ENCODE measurements at regions not wholly inside any gene's neighbourhood (a gene's known extent, or its start where the extent isn't known, plus 50 kb on each side); places are given as distances from the start of the nearest gene placed in this dataset.

DNA sequence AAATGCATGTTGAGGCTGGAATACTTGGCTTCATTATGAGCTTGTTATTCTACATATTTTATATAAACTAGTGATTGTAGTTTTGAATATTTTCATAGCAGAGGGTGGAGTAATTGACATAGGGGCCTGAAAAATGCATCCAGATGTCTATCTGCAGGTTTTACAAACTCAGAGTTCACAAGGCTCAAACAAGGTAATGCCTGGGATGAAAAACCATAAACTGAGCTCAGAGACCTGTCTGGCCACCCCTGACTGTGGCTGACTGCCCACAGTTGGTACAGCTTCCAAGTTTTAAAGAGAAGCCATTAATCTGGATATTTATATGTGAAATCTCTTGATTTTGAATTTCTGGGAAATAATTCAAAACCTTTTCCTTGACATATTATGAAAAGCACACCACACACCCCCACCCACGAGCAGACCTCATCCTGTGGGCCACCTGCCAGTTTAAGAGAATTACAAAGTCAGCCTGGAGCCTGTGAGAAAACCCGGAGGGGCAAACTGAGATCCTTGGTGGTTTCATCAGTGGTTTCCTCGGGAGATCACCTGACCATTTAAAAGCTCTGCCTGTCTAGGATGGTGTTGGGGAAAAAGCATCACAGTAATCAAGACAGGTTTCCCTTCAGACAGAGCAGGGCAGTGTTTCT lies 230.1 kb downstream of the SAMD5 start:
- no peak overlapping the region for H3K9ac ChIP-seq (ENCODE audit: low read depth, low read length)
- peaks cover 12% of the 10 kb centered on the region; the same call in 1 of the 2 replicates for H3K4me1 ChIP-seq (ENCODE audit: control insufficient read depth, insufficient read depth, low read length)
- no peaks in the 10 kb centered on the region for H3K9me3 ChIP-seq (ENCODE audit: control insufficient read depth, insufficient read depth, low read length)
- H3K27ac ChIP-seq (ENCODE audit: low read depth, low read length), result no peak overlapping the region
- no peaks in the 10 kb centered on the region for H3K27me3 ChIP-seq (ENCODE audit: control insufficient read depth, insufficient read depth, low read length)
- no peak overlapping the region for H3K4me3 ChIP-seq (ENCODE audit: low read depth, low read length)
- no peaks in the 10 kb centered on the region for H3K36me3 ChIP-seq (ENCODE audit: control insufficient read depth, insufficient read depth, low read length)

DNA sequence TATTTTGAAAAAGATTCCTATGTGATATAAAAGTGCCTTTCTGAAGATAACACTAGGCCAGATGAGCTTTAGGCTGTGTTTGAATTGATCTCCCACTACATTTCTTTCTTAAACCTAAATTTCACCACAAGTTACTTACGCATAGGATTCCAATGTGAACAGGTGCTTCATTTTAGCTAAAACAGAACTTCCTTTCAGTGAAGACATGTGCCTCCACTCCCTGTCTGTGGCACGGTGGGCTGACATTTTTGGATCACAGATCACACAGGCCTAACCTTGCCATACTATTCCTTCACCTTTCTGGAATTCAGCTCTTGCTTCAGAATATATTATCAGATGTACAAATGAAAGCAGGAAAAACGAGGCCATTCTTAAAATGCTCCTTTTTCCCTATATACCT lies 231.8 kb downstream of the SAMD5 start:
- H3K4me3 ChIP-seq (ENCODE audit: low read depth, low read length), result no peak overlapping the region
- peaks cover 12% of the 10 kb centered on the region; the same call in 1 of the 2 replicates for H3K4me1 ChIP-seq (ENCODE audit: control insufficient read depth, insufficient read depth, low read length)
- H3K27me3 ChIP-seq (ENCODE audit: control insufficient read depth, insufficient read depth, low read length), result no peaks in the 10 kb centered on the region
- no peak overlapping the region for H3K27ac ChIP-seq (ENCODE audit: low read depth, low read length)
- H3K9me3 ChIP-seq (ENCODE audit: control insufficient read depth, insufficient read depth, low read length), result no peaks in the 10 kb centered on the region
- no peaks in the 10 kb centered on the region for H3K36me3 ChIP-seq (ENCODE audit: control insufficient read depth, insufficient read depth, low read length)
- no peak overlapping the region for H3K9ac ChIP-seq (ENCODE audit: low read depth, low read length)

DNA sequence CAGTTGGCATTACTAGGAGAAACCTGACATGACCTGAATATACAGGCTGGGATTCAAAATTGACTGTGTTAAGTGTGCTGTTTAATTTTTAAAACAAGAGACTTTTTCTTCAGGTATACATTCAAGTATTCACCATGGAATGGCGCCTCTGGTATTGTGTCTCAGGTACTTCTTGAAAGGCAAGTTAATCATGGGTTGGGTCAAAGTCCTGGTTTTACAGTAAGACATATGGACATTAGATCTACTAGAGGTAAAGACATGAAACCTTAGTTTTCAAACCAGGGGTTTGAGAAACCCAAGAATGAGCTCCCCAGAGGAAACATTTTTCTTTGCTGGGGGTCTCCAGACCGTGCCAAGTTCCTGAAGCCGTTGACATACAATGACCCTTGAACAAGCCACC lies 232.4 kb downstream of the SAMD5 start:
- H3K4me1 ChIP-seq (ENCODE audit: control insufficient read depth, insufficient read depth, low read length), result peaks cover 12% of the 10 kb centered on the region; the same call in 1 of the 2 replicates
- no peak overlapping the region for H3K9ac ChIP-seq (ENCODE audit: low read depth, low read length)
- H3K27me3 ChIP-seq (ENCODE audit: control insufficient read depth, insufficient read depth, low read length), result no peaks in the 10 kb centered on the region
- no peaks in the 10 kb centered on the region for H3K9me3 ChIP-seq (ENCODE audit: control insufficient read depth, insufficient read depth, low read length)
- no peak overlapping the region for H3K27ac ChIP-seq (ENCODE audit: low read depth, low read length)
- H3K36me3 ChIP-seq (ENCODE audit: control insufficient read depth, insufficient read depth, low read length), result no peaks in the 10 kb centered on the region
- H3K4me3 ChIP-seq (ENCODE audit: low read depth, low read length), result no peak overlapping the region

- H3K27ac ChIP-seq (ENCODE audit: low read depth, low read length), result no peak overlapping the region
- no peak overlapping the region for H3K4me3 ChIP-seq (ENCODE audit: low read depth, low read length)
- peaks cover 12% of the 10 kb centered on the region; the same call in 1 of the 2 replicates for H3K4me1 ChIP-seq (ENCODE audit: control insufficient read depth, insufficient read depth, low read length)
- no peak overlapping the region for H3K9ac ChIP-seq (ENCODE audit: low read depth, low read length)
- H3K9me3 ChIP-seq (ENCODE audit: control insufficient read depth, insufficient read depth, low read length), result no peaks in the 10 kb centered on the region
- H3K36me3 ChIP-seq (ENCODE audit: control insufficient read depth, insufficient read depth, low read length), result no peaks in the 10 kb centered on the region
- no peaks in the 10 kb centered on the region for H3K27me3 ChIP-seq (ENCODE audit: control insufficient read depth, insufficient read depth, low read length)
Observed at GRCh38 chr6:147741389-147741788, 232.9 kb downstream of the SAMD5 start.

GRCh38 chr6:147742440-147742839 lies 233.9 kb downstream of the SAMD5 start:
- Histone ChIP-seq H3K4me1 (ENCODE audit: control insufficient read depth, insufficient read depth, low read length) (peaks cover 12% of the 10 kb centered on the region; the same call in 1 of the 2 replicates), H3K9me3 (ENCODE audit: control insufficient read depth, insufficient read depth, low read length) (no peaks in the 10 kb centered on the region), H3K36me3 (ENCODE audit: control insufficient read depth, insufficient read depth, low read length) (no peaks in the 10 kb centered on the region), H3K4me3 (ENCODE audit: low read depth, low read length) (no peak overlapping the region), H3K27ac (ENCODE audit: low read depth, low read length) (no peak overlapping the region), H3K27me3 (ENCODE audit: control insufficient read depth, insufficient read depth, low read length) (no peaks in the 10 kb centered on the region), H3K9ac (ENCODE audit: low read depth, low read length) (no peak overlapping the region)

GRCh38 chr6:147744012-147744411 lies 235.5 kb downstream of the SAMD5 start:
- H3K27me3 ChIP-seq (ENCODE audit: control insufficient read depth, insufficient read depth, low read length), result no peaks in the 10 kb centered on the region
- no peaks in the 10 kb centered on the region for H3K36me3 ChIP-seq (ENCODE audit: control insufficient read depth, insufficient read depth, low read length)
- no peak overlapping the region for H3K9ac ChIP-seq (ENCODE audit: low read depth, low read length)
- H3K4me3 ChIP-seq (ENCODE audit: low read depth, low read length), result no peak overlapping the region
- no peak overlapping the region for H3K27ac ChIP-seq (ENCODE audit: low read depth, low read length)
- H3K4me1 ChIP-seq (ENCODE audit: control insufficient read depth, insufficient read depth, low read length), result peaks cover 10% of the 10 kb centered on the region; the same call in 1 of the 2 replicates
- H3K9me3 ChIP-seq (ENCODE audit: control insufficient read depth, insufficient read depth, low read length), result no peaks in the 10 kb centered on the region

DNA sequence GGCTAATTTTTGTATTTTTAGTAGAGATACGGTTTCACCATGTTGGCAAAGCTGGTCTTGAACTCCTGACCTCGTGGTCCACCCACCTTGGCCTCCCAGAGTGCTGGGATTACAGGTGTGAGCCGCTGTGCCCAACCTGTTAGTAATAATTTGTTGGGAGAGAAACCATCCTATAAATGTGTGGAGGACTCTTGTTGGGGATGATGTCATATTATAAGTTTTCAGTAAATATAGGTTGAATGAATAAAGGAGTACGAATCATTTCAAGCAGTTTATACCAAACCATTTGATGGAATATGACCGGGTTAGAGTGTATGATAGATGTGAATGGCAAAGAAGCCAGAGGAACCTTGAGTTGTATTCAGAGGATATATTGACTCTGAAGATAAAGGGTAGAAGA lies 240.8 kb downstream of the SAMD5 start:
- H3K4me1 ChIP-seq (ENCODE audit: control insufficient read depth, insufficient read depth, low read length), result no peaks in the 10 kb centered on the region
- H3K9me3 ChIP-seq (ENCODE audit: control insufficient read depth, insufficient read depth, low read length), result no peaks in the 10 kb centered on the region
- no peak overlapping the region for H3K4me3 ChIP-seq (ENCODE audit: low read depth, low read length)
- no peaks in the 10 kb centered on the region for H3K36me3 ChIP-seq (ENCODE audit: control insufficient read depth, insufficient read depth, low read length)
- H3K27ac ChIP-seq (ENCODE audit: low read depth, low read length), result no peak overlapping the region
- no peak overlapping the region for H3K9ac ChIP-seq (ENCODE audit: low read depth, low read length)
- H3K27me3 ChIP-seq (ENCODE audit: control insufficient read depth, insufficient read depth, low read length), result no peaks in the 10 kb centered on the region

DNA sequence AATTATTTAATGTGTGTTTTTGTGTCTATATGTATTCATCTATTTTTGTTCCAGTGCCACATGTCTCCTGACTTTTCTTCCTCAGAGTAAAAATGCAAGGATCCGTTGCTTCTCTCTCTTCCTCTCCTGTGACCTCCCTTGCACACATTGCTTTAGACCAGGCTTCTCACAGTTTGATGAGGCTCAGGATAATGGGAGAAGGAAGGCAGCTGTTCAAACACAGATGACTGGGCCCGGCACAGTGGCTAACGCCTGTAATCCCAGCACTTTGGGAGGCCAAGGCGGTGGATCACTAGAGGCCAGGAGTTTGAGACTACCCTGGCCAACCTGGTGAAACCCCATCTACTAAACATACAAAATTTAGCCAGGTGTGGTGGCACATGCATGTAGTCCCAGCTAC lies 241.9 kb downstream of the SAMD5 start:
- Histone ChIP-seq H3K9ac (ENCODE audit: low read depth, low read length) (no peak overlapping the region), H3K27ac (ENCODE audit: low read depth, low read length) (no peak overlapping the region), H3K9me3 (ENCODE audit: control insufficient read depth, insufficient read depth, low read length) (no peaks in the 10 kb centered on the region), H3K4me3 (ENCODE audit: low read depth, low read length) (no peak overlapping the region), H3K4me1 (ENCODE audit: control insufficient read depth, insufficient read depth, low read length) (no peaks in the 10 kb centered on the region), H3K36me3 (ENCODE audit: control insufficient read depth, insufficient read depth, low read length) (no peaks in the 10 kb centered on the region), H3K27me3 (ENCODE audit: control insufficient read depth, insufficient read depth, low read length) (no peaks in the 10 kb centered on the region)

GRCh38 chr6:147751232-147751631 lies 242.7 kb downstream of the SAMD5 start:
- Histone ChIP-seq H3K4me3 (ENCODE audit: low read depth, low read length) (no peak overlapping the region), H3K9me3 (ENCODE audit: control insufficient read depth, insufficient read depth, low read length) (no peaks in the 10 kb centered on the region), H3K27ac (ENCODE audit: low read depth, low read length) (no peak overlapping the region), H3K4me1 (ENCODE audit: control insufficient read depth, insufficient read depth, low read length) (no peaks in the 10 kb centered on the region), H3K9ac (ENCODE audit: low read depth, low read length) (no peak overlapping the region), H3K27me3 (ENCODE audit: control insufficient read depth, insufficient read depth, low read length) (no peaks in the 10 kb centered on the region), H3K36me3 (ENCODE audit: control insufficient read depth, insufficient read depth, low read length) (no peaks in the 10 kb centered on the region)

GRCh38 chr6:147752689-147753403 lies 244.4 kb downstream of the SAMD5 start:
- no peaks in the 10 kb centered on the region for H3K9me3 ChIP-seq (ENCODE audit: control insufficient read depth, insufficient read depth, low read length)
- no peak overlapping the region for H3K27ac ChIP-seq (ENCODE audit: low read depth, low read length)
- no peaks in the 10 kb centered on the region for H3K36me3 ChIP-seq (ENCODE audit: control insufficient read depth, insufficient read depth, low read length)
- no peaks in the 10 kb centered on the region for H3K4me1 ChIP-seq (ENCODE audit: control insufficient read depth, insufficient read depth, low read length)
- H3K9ac ChIP-seq (ENCODE audit: low read depth, low read length), result no peak overlapping the region
- no peak overlapping the region for H3K4me3 ChIP-seq (ENCODE audit: low read depth, low read length)
- no peaks in the 10 kb centered on the region for H3K27me3 ChIP-seq (ENCODE audit: control insufficient read depth, insufficient read depth, low read length)

GRCh38 chr6:147755999-147756398 lies 247.5 kb downstream of the SAMD5 start:
- Histone ChIP-seq H3K4me1 (ENCODE audit: control insufficient read depth, insufficient read depth, low read length) (no peaks in the 10 kb centered on the region), H3K9me3 (ENCODE audit: control insufficient read depth, insufficient read depth, low read length) (no peaks in the 10 kb centered on the region), H3K27ac (ENCODE audit: low read depth, low read length) (no peak overlapping the region), H3K4me3 (ENCODE audit: low read depth, low read length) (no peak overlapping the region), H3K9ac (ENCODE audit: low read depth, low read length) (no peak overlapping the region), H3K27me3 (ENCODE audit: control insufficient read depth, insufficient read depth, low read length) (no peaks in the 10 kb centered on the region), H3K36me3 (ENCODE audit: control insufficient read depth, insufficient read depth, low read length) (no peaks in the 10 kb centered on the region)
